ENCODE measurements at regions not wholly inside any gene's neighbourhood (a gene's known extent, or its start where the extent isn't known, plus 50 kb on each side); places are given as distances from the start of the nearest gene placed in this dataset.

DNA sequence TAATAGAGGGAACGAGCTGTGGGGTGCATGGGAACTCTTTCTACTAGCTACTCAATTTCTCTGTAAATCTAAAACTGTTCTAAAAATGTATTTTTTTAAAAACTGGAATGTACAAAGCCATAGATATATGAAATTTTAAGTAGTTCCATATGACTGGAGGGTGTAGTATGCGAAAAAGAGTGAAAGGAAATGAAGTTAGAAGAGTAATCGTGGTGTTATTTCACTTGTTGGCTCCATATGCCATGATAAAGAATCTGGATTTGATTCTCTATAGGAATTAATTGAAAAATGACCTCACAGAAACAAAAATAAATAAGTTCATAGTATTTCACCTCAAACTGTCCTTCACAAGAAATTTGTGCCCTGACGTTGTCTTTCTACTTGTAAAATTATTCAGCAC lies 500.2 kb downstream of the TENT5A start:
- TF ChIP-seq CTCF (conservative IDR thresholded peaks at IDR 0.05; ENCODE audit: low read depth, low read length) (no peak), EZH2 (IDR thresholded peaks at IDR 0.05; ENCODE audit: borderline replicate concordance, low read depth, low read length, poor library complexity, severe bottlenecking) (no peak)
